Astrocyte of the cerebellum (primary cell): ENCODE measurements at regions not wholly inside any gene's neighbourhood (a gene's known extent, or its start where the extent isn't known, plus 50 kb on each side); places are given as distances from the start of the nearest gene placed in this dataset.

Experiments
- DNase-seq: peaks from one replicate; pipeline ENCODE4 v3.0.0-alpha.2; 2011; ENCODE audit warnings: low read depth
- H3K4me3 ChIP-seq: 2 replicates; pipeline ENCODE4 v1.5.1; 2011; ENCODE audit warnings: mild to moderate bottlenecking, low read depth, low read length, moderate library complexity
- in situ Hi-C: cut with HindIII; loops from 2 replicates; pipeline ENCODE4 v1.10.0; 2017; ENCODE audit warnings: low sequenced_read_pairs
- TF ChIP-seq, protein P1 (sequence below): IDR thresholded peaks from 2 replicates; pipeline ENCODE4 v1.5.1; 2012; ENCODE audit warnings: low read length, low read depth, moderate library complexity, mild to moderate bottlenecking; ENCODE audit errors: missing control alignments

DNA sequence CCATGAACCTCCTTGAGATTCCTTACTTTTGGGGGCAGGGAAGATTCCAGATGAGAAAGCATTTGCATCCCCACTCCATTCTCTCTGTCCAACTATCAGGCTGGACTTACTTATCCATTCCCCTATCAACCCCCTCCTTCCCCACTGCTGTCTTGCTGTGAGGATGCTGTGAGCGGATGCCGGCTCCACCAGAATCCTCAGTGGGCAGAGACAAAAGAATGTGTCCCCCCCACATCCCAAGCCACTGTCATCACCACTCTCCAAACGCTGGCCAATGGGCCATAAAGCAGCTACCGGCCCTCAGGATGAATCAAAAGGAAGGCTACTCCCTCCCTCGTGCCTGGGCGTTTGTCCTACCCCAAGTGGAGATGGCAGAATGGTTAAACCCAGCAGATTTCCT is 173.0 kb upstream of the NTF3 start:
- no peak overlapping the region for H3K4me3 ChIP-seq
- no peak for DNase-seq
- TF ChIP-seq, protein P1, sequence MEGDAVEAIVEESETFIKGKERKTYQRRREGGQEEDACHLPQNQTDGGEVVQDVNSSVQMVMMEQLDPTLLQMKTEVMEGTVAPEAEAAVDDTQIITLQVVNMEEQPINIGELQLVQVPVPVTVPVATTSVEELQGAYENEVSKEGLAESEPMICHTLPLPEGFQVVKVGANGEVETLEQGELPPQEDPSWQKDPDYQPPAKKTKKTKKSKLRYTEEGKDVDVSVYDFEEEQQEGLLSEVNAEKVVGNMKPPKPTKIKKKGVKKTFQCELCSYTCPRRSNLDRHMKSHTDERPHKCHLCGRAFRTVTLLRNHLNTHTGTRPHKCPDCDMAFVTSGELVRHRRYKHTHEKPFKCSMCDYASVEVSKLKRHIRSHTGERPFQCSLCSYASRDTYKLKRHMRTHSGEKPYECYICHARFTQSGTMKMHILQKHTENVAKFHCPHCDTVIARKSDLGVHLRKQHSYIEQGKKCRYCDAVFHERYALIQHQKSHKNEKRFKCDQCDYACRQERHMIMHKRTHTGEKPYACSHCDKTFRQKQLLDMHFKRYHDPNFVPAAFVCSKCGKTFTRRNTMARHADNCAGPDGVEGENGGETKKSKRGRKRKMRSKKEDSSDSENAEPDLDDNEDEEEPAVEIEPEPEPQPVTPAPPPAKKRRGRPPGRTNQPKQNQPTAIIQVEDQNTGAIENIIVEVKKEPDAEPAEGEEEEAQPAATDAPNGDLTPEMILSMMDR: no peak
- in situ Hi-C loops: no loop called here

DNA sequence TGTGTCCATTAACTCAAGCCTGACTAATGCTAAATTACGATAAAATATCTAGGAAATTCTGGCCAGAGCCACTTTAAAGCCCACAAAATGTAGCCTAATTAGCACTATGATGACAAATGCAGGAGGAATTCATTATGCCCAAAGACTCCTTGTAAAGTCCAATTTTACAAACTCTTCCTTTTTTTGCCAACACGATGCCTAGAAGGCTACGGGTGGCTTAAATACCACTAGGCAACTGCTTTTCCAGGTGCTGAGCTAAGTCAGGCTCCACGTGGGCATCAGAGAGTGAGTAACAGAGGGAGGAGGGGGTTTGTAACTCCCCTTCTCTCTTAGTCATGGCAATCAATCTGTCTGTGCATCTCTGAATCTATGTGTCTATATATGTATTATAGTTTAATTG is 172.4 kb upstream of the NTF3 start:
- TF ChIP-seq, protein P1: no peak
- no peak overlapping the region for H3K4me3 ChIP-seq
- in situ Hi-C loops: no loop called here
- DNase-seq: no peak

DNA sequence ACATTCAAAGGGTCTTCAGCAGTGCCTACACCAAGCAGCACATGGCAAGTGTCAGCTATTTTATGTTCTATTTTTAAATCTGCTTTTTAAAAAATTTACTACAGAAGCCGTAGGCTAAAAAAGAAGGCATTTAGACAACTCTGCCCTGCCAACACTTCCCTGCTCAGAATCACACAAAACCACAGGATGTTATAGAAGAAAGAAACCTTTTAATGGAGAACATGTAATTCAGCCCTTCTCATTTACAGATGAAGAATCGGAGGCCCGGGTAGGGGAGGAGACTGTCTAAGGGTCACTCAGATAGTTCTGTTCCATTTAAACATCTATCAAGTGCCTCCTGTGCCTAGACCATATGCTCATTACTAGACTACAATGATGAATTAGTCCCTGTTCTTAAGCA is 171.8 kb upstream of the NTF3 start:
- H3K4me3 ChIP-seq: no peak overlapping the region
- DNase-seq: no peak
- TF ChIP-seq, protein P1: no peak
- in situ Hi-C loops: no loop called here

DNA sequence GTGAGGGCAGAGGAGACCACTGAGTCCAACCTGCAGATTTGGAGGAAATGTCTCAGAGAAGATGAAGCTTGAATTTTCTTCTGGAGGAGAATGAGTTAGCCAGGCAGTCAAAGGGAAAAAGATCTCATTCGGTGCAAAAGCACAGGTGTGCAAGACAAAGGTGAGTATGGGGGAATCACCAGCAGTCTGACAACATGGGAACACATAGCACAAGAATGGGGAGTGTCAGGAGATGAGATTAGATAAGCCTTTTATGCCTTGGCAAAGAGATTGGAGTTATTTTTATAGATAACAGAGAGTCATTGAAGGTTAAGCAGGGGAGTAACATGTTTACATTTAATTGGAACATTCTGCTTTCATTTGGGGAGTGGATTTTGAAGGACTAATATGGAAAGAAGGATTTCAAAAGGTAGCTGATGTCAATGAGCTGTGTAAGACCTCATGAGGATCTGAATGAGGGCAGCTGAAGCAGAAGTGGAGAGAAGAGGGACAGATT is 171.3 kb upstream of the NTF3 start:
- no peak for DNase-seq
- TF ChIP-seq, protein P1: no peak
- H3K4me3 ChIP-seq: no peak overlapping the region
- in situ Hi-C loops: no loop called here

DNA sequence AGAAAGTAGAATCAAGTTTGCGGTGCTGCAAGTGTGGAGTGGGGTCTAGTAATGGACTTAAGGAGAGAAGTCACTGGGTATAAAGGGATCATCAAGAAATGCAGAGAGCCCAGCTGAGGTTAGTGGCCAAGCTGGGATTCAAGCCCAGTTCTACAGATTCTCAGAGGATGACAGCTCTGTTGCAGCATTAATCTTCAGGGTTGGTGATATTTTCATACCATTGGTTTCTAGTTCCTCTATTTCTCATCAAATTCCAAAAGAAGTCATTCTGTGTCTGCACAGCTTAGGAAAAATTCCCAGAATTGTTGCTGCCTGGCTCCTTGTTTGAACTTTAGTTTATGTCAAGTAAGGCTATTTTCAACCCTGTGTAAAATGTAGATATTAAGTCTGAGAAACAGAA is 169.5 kb upstream of the NTF3 start:
- TF ChIP-seq, protein P1: no peak
- in situ Hi-C loops: no loop called here
- H3K4me3 ChIP-seq: no peak overlapping the region
- peak; percentile 34 for DNase-seq

DNA sequence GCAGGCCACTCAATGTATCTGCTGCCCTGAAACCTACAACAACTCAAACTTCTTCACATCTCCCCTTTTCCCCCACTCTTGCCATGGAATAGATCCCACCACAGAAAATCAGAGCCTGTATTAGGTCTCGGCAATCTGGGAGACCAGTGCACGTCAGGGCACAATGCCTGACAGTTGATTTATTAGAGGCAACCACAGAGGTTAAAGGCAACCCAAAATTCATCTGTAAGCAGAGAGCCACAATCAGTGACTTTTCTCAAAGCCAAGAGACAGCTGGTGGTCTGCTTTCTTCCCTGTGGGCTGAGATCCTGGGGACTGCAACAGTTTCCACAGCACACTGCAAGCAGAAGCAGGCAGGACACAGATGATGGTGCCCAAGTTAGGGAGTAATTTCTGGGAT is 169.0 kb upstream of the NTF3 start:
- DNase-seq: no peak
- in situ Hi-C loops: no loop called here
- no peak overlapping the region for H3K4me3 ChIP-seq
- TF ChIP-seq, protein P1: no peak

DNA sequence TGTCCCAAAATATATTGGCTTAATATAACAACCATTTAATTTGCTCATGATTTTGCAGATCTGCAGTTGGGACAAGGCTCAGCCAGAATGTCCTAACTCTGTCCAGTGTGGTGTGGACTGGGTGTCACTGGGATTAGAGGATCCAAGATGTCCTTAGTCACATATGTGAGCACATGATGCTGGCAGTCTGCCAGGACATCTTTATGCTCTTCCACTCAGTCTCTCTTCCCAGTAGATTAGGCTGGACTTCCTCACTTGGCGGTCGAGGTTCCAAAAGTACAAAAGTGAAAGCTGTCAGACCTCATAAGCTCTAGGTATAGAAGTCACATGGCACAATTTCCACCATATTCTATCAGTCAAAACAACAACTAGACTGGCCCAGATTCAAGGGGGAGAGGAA is 167.9 kb upstream of the NTF3 start:
- H3K4me3 ChIP-seq: no peak overlapping the region
- in situ Hi-C loops: no loop called here
- TF ChIP-seq, protein P1: no peak
- DNase-seq: no peak
